GM12878 (cell line): ENCODE measurements at regions not wholly inside any gene's neighbourhood (a gene's known extent, or its start where the extent isn't known, plus 50 kb on each side); places are given as distances from the start of the nearest gene placed in this dataset.

Experiments used
- ATAC-seq: fragments of 200-7000 bp; cut with Tn5 transposase; 3 replicates; pipeline ENCODE4 v1.9.1; 2020; ENCODE audit warnings: mild to moderate bottlenecking, moderate library complexity
- BruUV-seq: library from RNA; stranded (reverse); fragments of 400-500 nt; replicated peaks from 2 replicates; lab custom pipeline; 2021; lab: Mats Ljungman, UMichigan
- CTCF ChIA-PET: fragments of 300-600 bp; sonication (Branson Sonifier 250); formaldehyde crosslinking; extraction: SDS; loops from one replicate; lab custom pipeline; 2021; ENCODE audit warnings: inconsistent platforms; lab: Yijun Ruan, JAX
- POLR2A ChIA-PET: fragments of 350-600 bp; formaldehyde crosslinking; extraction: SDS; loops from one replicate; lab custom pipeline; 2021; ENCODE audit warnings: inconsistent platforms; lab: Charles Lee
- RAD21 ChIA-PET: fragments of 300-600 bp; sonication (Branson Sonifier 250); formaldehyde crosslinking; loops from one replicate; lab custom pipeline; 2023; ENCODE audit warnings: antibody characterized with exemption; ENCODE audit not compliant: unreplicated experiment; lab: Charles Lee
- SMC1A ChIA-PET: fragments of 300-600 bp; sonication (Branson Sonifier 250); formaldehyde crosslinking; loops from one replicate; lab custom pipeline; 2023; ENCODE audit not compliant: unreplicated experiment, uncharacterized antibody; lab: Charles Lee
- DNase-seq: peaks from one replicate; pipeline ENCODE4 v3.0.0-alpha.2; 2011; ENCODE audit warnings: low read depth, low spot score
- FAIRE-seq: peaks from 3 replicates; lab custom pipeline; 2011; peaks lifted over from hg19 to GRCh38; lab: Jason Lieb, UNC
- H2AFZ ChIP-seq: 2 replicates; pipeline ENCODE4 v1.6.0; 2011; ENCODE audit warnings: low read depth, low read length, control low read depth; ENCODE audit not compliant: control insufficient read depth
- H3K27ac ChIP-seq: 2 replicates; pipeline ENCODE4 v1.5.1; 2011; ENCODE audit warnings: control low read depth; ENCODE audit not compliant: control insufficient read depth, insufficient read depth
- H3K27me3 ChIP-seq, 2 experiments: replicated peaks in 1 of 2; 2 replicates each; pipeline versions ENCODE4 v1.6.0 to v1.6.1; 2011; ENCODE audit warnings: low read length in 1 of 2; ENCODE audit not compliant: control insufficient read depth in 2 of 2, insufficient read depth in 2 of 2
- H3K36me3 ChIP-seq, 2 experiments: 2 replicates each; pipeline ENCODE4 v1.5.1; 2011; ENCODE audit warnings: low read length in 1 of 2; ENCODE audit not compliant: control insufficient read depth in 2 of 2, insufficient read depth in 2 of 2
- H3K4me1 ChIP-seq: 2 replicates; pipeline ENCODE4 v1.6.1; 2011; ENCODE audit warnings: mild to moderate bottlenecking, low read length, moderate library complexity, mixed read lengths; ENCODE audit not compliant: control insufficient read depth, insufficient read depth
- H3K4me2 ChIP-seq: 2 replicates; pipeline ENCODE4 v1.6.0; 2011; ENCODE audit warnings: control low read depth; ENCODE audit not compliant: control insufficient read depth, insufficient read depth
- H3K4me3 ChIP-seq: fragments of 200-600 bp; sonication (generic); 2 replicates; pipeline ENCODE4 v1.5.1; 2016
- H3K79me2 ChIP-seq: 2 replicates; pipeline ENCODE4 v1.6.0; 2011; ENCODE audit warnings: low read length; ENCODE audit not compliant: control insufficient read depth, insufficient read depth
- H3K9ac ChIP-seq: 2 replicates; pipeline ENCODE4 v1.8.0; 2011; ENCODE audit warnings: low read length, control low read depth, mixed read lengths; ENCODE audit not compliant: control insufficient read depth, insufficient read depth
- H3K9me3 ChIP-seq: replicated peaks from 3 replicates; pipeline ENCODE4 v1.5.1; 2011; ENCODE audit warnings: mild to moderate bottlenecking, low read length; ENCODE audit not compliant: control insufficient read depth, insufficient read depth
- H4K20me1 ChIP-seq: 2 replicates; pipeline ENCODE4 v1.6.0; 2011; ENCODE audit not compliant: control insufficient read depth, insufficient read depth
- BACH1 ChIP-seq: fragments of 450-650 bp; IDR thresholded peaks from 2 replicates; pipeline ENCODE4 v1.6.1; 2017; ENCODE audit warnings: mild to moderate bottlenecking, borderline replicate concordance
- CBFB ChIP-seq: IDR thresholded peaks from 2 replicates; pipeline ENCODE4 v1.6.1; 2016; ENCODE audit warnings: antibody characterized with exemption, low read depth
- CEBPB ChIP-seq, 2 experiments: fragments of 150-350 bp in 1 of 2; IDR thresholded peaks; 2 replicates each; pipeline ENCODE4 v1.6.1; 2012 to 2014; ENCODE audit warnings: low read depth in 2 of 2, low read length in 2 of 2, borderline replicate concordance in 1 of 2, inconsistent platforms in 1 of 2
- DPF2 ChIP-seq: fragments of 450-650 bp; IDR thresholded peaks from 2 replicates; pipeline ENCODE4 v1.6.1; 2017; ENCODE audit warnings: mild to moderate bottlenecking
- EGR1 ChIP-seq, 2 experiments: IDR thresholded peaks; 1 replicate in 1 of 2; 2 replicates in 1 of 2; pipeline ENCODE4 v1.6.1; 2011 to 2012; ENCODE audit warnings: low read depth in 2 of 2, low read length in 2 of 2, borderline replicate concordance in 1 of 2, mild to moderate bottlenecking in 1 of 2, moderate library complexity in 1 of 2
- IKZF2 ChIP-seq, 2 experiments: fragments of 450-650 bp; IDR thresholded peaks; 2 replicates each; pipeline ENCODE4 v1.6.1; 2017; ENCODE audit warnings: mild to moderate bottlenecking in 2 of 2, moderate library complexity in 2 of 2
- NR2C1 ChIP-seq: fragments of 450-650 bp; IDR thresholded peaks from 2 replicates; pipeline ENCODE4 v1.6.1; 2017; ENCODE audit warnings: antibody characterized with exemption, mild to moderate bottlenecking, moderate library complexity
- PAX5 ChIP-seq: IDR thresholded peaks from 2 replicates; pipeline ENCODE4 v1.6.1; 2011; ENCODE audit warnings: low read depth, low read length, borderline replicate concordance
- POLR2A ChIP-seq: IDR thresholded peaks from 2 replicates; pipeline ENCODE4 v1.6.1; 2011; ENCODE audit warnings: low read depth, mild to moderate bottlenecking, low read length
- RELA ChIP-seq: fragments of 450-650 bp; IDR thresholded peaks from 2 replicates; pipeline ENCODE4 v1.8.0; 2014; ENCODE audit warnings: borderline replicate concordance; ENCODE audit not compliant: partially characterized antibody
- SMAD5 ChIP-seq: IDR thresholded peaks from 2 replicates; pipeline ENCODE4 v1.6.1; 2016; ENCODE audit warnings: antibody characterized with exemption, low read depth
- WGBS: methylation state at CpG from one replicate; pipeline ENCODE4 v1.1.6; 2016; ENCODE audit warnings: low lambda C conversion rate; ENCODE audit not compliant: insufficient replicate concordance, insufficient coverage; ENCODE audit errors: missing lambda C conversion rate; 5-methylcytosine and 5-hydroxymethylcytosine counted together
- in situ Hi-C: fragments of 300-500 bp; cut with MboI; formaldehyde crosslinking; loops from 9 replicates; pipeline ENCODE4 v1.14.3; 2018; ENCODE audit warnings: mixed read lengths
- intact Hi-C: fragments of 100-400 bp; cut with micrococcal nuclease; formaldehyde crosslinking; loops from one replicate; pipeline ENCODE4 v1.14.2; 2022; ENCODE audit not compliant: unreplicated experiment
- TF ChIP-seq, protein P1 (sequence below): fragments of 450-650 bp; IDR thresholded peaks from 2 replicates; pipeline ENCODE4 v1.6.1; 2016; ENCODE audit warnings: mild to moderate bottlenecking
- TF ChIP-seq, protein P2 (sequence below): IDR thresholded peaks from 2 replicates; pipeline ENCODE4 v1.6.1; 2011; ENCODE audit warnings: low read depth, low read length, improper control_type of control experiment, borderline replicate concordance
- TF ChIP-seq, protein P3 (sequence below): fragments of 450-650 bp; IDR thresholded peaks from 2 replicates; pipeline ENCODE4 v1.6.1; 2017; ENCODE audit warnings: mild to moderate bottlenecking, low read depth, inconsistent platforms; ENCODE audit not compliant: poor library complexity, severe bottlenecking

DNA sequence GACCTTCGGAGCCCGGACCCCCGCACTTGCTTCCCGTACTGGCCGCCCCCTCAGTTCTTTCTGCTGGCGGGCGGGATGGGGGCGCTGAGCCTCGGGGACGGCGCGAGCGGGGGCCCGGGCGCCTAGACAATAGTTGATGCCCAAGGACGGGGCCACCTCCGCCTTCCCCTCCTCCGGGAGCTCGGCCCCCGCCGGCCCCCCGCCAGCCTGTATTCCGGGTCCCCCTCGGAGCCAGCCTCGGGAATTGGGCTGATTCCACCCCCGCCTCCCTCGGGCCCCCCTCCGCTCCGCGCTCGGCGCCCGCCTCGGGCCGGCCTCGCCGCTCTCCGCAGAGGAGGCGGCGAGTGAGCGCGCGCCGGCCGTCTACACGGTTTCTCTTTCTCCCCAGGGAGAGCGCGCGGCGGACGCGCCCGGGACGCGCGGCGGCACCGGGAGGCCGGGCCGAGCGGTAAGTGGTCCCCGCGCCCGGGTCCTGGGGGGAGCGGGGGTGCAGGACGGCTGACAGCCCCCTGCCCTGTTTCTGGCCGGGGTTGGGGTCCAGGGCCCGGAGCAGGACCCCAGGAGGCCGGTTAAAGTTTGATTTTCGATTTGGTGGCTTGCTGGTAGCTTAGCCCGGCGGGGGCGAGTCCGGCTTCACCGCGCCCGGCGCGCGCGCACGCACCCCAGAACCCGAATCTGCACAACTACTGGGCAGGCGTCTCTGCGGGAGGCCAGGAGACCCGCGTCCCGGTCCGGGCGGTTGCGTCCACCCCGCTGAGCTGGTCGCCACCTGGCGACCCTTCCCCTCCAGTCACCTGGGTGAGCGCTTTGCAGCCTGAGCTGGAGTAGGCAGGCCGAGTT is 413.7 kb downstream of the PCNX1 start (continued):
- TF ChIP-seq SMAD5 (no peak; the same call in 1 of the 2 replicates), CBFB (no peak; the same call in 1 of the 2 replicates), PAX5 (no peak)
- TF ChIP-seq, protein P1, sequence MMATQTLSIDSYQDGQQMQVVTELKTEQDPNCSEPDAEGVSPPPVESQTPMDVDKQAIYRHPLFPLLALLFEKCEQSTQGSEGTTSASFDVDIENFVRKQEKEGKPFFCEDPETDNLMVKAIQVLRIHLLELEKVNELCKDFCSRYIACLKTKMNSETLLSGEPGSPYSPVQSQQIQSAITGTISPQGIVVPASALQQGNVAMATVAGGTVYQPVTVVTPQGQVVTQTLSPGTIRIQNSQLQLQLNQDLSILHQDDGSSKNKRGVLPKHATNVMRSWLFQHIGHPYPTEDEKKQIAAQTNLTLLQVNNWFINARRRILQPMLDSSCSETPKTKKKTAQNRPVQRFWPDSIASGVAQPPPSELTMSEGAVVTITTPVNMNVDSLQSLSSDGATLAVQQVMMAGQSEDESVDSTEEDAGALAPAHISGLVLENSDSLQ: no peak
- TF ChIP-seq, all 136 proteins: peak for 26

DNA sequence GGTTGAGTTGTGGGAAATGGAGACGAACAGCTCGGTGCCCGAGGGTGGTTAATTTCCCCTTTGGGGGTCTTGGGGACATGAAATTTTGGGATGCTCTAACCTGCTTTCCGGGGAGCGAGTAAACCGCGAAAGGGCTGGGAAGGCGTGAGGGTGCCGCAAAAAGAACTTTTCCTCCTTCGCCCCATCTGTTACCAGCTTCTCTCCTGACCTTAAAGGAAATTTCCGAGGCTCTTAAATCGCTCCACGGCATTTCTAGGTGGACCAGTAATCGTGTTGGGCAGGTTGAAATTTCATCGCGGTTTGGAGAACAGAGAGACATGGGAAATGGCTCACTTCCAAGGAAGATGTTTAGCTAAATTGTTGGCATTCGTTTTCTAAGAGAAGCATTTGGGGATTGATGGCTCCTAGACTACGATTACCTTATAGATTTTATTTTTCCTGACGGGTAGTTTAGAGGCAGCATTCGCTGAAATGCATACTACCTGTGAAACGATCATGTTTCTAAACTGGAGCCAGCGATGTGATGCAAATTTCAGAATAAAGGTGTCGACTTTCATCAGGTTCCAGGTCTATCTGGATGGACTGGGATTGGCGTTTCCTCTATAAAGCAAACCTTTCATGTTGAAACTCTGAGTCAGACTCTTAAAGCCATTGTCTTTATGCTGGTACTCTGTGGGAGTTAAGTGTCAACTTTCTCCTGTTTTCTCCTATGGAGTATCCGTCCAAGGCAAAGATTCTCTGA is 414.5 kb downstream of the PCNX1 start:
- H3K27me3 ChIP-seq: no peaks in the 10 kb centered on the region
- H3K9ac ChIP-seq: peak overlapping the region; percentile 94
- H3K4me2 ChIP-seq: peak overlapping the region; percentile 94
- no peaks in the 10 kb centered on the region for H3K36me3 ChIP-seq
- BruUV-seq: no TSS peak
- H4K20me1 ChIP-seq: no peaks in the 10 kb centered on the region
- peaks cover 60% of the 10 kb centered on the region for H3K79me2 ChIP-seq
- H3K4me3 ChIP-seq: peak overlapping the region; percentile 98
- peaks cover 25% of the 10 kb centered on the region for H3K4me1 ChIP-seq
- WGBS: under 1% methylated on average over 25 of the region's 25 CpGs
- ATAC-seq (no peak), DNase-seq (no peak), FAIRE-seq (no peak)
- SMC1A ChIA-PET: interaction anchor here (0.6 to 8.5 kb wide), 54 partner anchors 10 to 1820 kb away, joined by 3 to 150 read pairs (median 4); no protein-coding TSS in a partner anchor
- H3K9me3 ChIP-seq: no peaks in the 10 kb centered on the region
- RAD21 ChIA-PET: interaction anchor here (0.7 to 9.4 kb wide), 46 partner anchors 9 to 534 kb away, joined by 3 to 151 read pairs (median 4); no protein-coding TSS in a partner anchor
- in situ Hi-C loops (loop anchor here (5.0 kb wide), 1 partner anchor 176 kb away; no protein-coding TSS in a partner anchor), intact Hi-C loops (loop anchor here (1.0 to 10.0 kb wide), 7 partner anchors 78 to 343 kb away; no protein-coding TSS in a partner anchor)
- peak overlapping the region; percentile 70 for H2AFZ ChIP-seq
- H3K27ac ChIP-seq: peak overlapping the region; percentile 94
- CTCF ChIA-PET: interaction anchor here (0.7 to 8.1 kb wide), 42 partner anchors 9 to 533 kb away, joined by 3 to 89 read pairs (median 5); no protein-coding TSS in a partner anchor
- POLR2A ChIA-PET: interaction anchor here (0.7 to 2.1 kb wide), 12 partner anchors 26 to 270 kb away, joined by 3 to 7 read pairs (median 4); no protein-coding TSS in a partner anchor
- TF ChIP-seq, protein P2, sequence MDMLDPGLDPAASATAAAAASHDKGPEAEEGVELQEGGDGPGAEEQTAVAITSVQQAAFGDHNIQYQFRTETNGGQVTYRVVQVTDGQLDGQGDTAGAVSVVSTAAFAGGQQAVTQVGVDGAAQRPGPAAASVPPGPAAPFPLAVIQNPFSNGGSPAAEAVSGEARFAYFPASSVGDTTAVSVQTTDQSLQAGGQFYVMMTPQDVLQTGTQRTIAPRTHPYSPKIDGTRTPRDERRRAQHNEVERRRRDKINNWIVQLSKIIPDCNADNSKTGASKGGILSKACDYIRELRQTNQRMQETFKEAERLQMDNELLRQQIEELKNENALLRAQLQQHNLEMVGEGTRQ: no peak
- TF ChIP-seq DPF2 (no peak), NR2C1 (no peak), CEBPB (IDR thresholded peaks at IDR 0.05; ENCODE audit: borderline replicate concordance in 1 of 2, low read depth in 2 of 2, low read length in 2 of 2) (no peak), BACH1 (no peak), RELA (no peak), POLR2A (no peak), EGR1 (IDR thresholded peaks at IDR 0.05; ENCODE audit: borderline replicate concordance in 1 of 2, low read depth in 2 of 2, low read length in 2 of 2) (no peak), CBFB (no peak; the same call in 1 of the 2 replicates), IKZF2 (IDR thresholded peaks at IDR 0.05) (peak; percentile 36 to 47; a peak in 2 of 4 replicates)
- TF ChIP-seq, protein P3, sequence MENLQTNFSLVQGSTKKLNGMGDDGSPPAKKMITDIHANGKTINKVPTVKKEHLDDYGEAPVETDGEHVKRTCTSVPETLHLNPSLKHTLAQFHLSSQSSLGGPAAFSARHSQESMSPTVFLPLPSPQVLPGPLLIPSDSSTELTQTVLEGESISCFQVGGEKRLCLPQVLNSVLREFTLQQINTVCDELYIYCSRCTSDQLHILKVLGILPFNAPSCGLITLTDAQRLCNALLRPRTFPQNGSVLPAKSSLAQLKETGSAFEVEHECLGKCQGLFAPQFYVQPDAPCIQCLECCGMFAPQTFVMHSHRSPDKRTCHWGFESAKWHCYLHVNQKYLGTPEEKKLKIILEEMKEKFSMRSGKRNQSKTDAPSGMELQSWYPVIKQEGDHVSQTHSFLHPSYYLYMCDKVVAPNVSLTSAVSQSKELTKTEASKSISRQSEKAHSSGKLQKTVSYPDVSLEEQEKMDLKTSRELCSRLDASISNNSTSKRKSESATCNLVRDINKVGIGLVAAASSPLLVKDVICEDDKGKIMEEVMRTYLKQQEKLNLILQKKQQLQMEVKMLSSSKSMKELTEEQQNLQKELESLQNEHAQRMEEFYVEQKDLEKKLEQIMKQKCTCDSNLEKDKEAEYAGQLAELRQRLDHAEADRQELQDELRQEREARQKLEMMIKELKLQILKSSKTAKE: no peak
